ENCODE measurements at regions not wholly inside any gene's neighbourhood (a gene's known extent, or its start where the extent isn't known, plus 50 kb on each side); places are given as distances from the start of the nearest gene placed in this dataset.

GRCh38 chrX:108833993-108834392, 97.6 kb upstream of the IRS4 start:
- no peak for TF ChIP-seq YY1 (IDR thresholded peaks at IDR 0.05; ENCODE audit: insufficient read depth, insufficient read length)
- TF ChIP-seq SUZ12 (IDR thresholded peaks at IDR 0.05; ENCODE audit: extremely low read depth, insufficient read depth, insufficient read length) = no peak

All from NT2/D1 (cell line).